Common myeloid progenitor, CD34-positive (primary cell): ENCODE measurements at regions not wholly inside any gene's neighbourhood (a gene's known extent, or its start where the extent isn't known, plus 50 kb on each side); places are given as distances from the start of the nearest gene placed in this dataset.

Source experiments
- CTCF ChIA-PET: fragments of 350-600 bp; sonication (Branson Sonifier 250); formaldehyde crosslinking; loops from one replicate; lab custom pipeline; 2021; ENCODE audit warnings: antibody characterized with exemption; lab: Charles Lee
- POLR2A ChIA-PET: fragments of 350-600 bp; sonication (Branson Sonifier 250); formaldehyde crosslinking; loops from one replicate; lab custom pipeline; 2021; ENCODE audit warnings: antibody characterized with exemption; lab: Charles Lee
- DNase-seq, 3 donors: peaks; one replicate each; pipeline versions ENCODE4 v3.0.0 to v3.0.0-alpha.2; 2013
- H3K27ac ChIP-seq, 2 experiments: 1 replicate in 1 of 2; 2 replicates in 1 of 2; pipeline ENCODE4 v1.7.0; 2013; ENCODE audit warnings: inconsistent platforms in 2 of 2, low read length in 2 of 2, mild to moderate bottlenecking in 2 of 2, low read depth in 1 of 2, moderate library complexity in 1 of 2; ENCODE audit not compliant: severe bottlenecking in 2 of 2, insufficient read depth in 1 of 2, poor library complexity in 1 of 2
- H3K27me3 ChIP-seq, 5 experiments: replicated peaks in 2 of 5; 1 replicate in 3 of 5; 2 replicates in 2 of 5; pipeline versions ENCODE4 v1.6.1 to v1.7.0; 2013; ENCODE audit warnings: low read length in 4 of 5, mild to moderate bottlenecking in 2 of 5, moderate library complexity in 2 of 5, inconsistent platforms in 1 of 5; ENCODE audit not compliant: insufficient read depth in 5 of 5, control insufficient read depth in 4 of 5
- H3K36me3 ChIP-seq, 4 experiments: 1 replicate in 2 of 4; 2 replicates in 2 of 4; pipeline versions ENCODE4 v1.6.1 to v1.7.0; 2013; ENCODE audit warnings: low read length in 3 of 4, control low read depth in 1 of 4, mild to moderate bottlenecking in 1 of 4; ENCODE audit not compliant: control insufficient read depth in 4 of 4, insufficient read depth in 4 of 4
- H3K4me1 ChIP-seq, 4 experiments: 1 replicate in 3 of 4; 2 replicates in 1 of 4; pipeline versions ENCODE4 v1.6.1 to v1.7.1; 2013; ENCODE audit warnings: low read length in 3 of 4, mild to moderate bottlenecking in 3 of 4, control low read depth in 1 of 4, inconsistent platforms in 1 of 4, moderate library complexity in 1 of 4; ENCODE audit not compliant: control insufficient read depth in 4 of 4, insufficient read depth in 4 of 4; ENCODE audit errors: control extremely low read depth in 1 of 4
- H3K4me3 ChIP-seq, 7 experiments: 1 replicate in 4 of 7; 2 replicates in 3 of 7; pipeline versions ENCODE4 v1.5.1 to v1.7.0; 2013; ENCODE audit warnings: mild to moderate bottlenecking in 7 of 7, low read length in 6 of 7, moderate library complexity in 6 of 7, inconsistent platforms in 2 of 7, low read depth in 2 of 7, control low read depth in 1 of 7; ENCODE audit not compliant: insufficient read depth in 4 of 7, control insufficient read depth in 1 of 7; ENCODE audit errors: extremely low read depth in 1 of 7
- H3K9me3 ChIP-seq, 5 experiments: 1 replicate in 4 of 5; 2 replicates in 1 of 5; pipeline versions ENCODE4 v1.6.1 to v1.7.1; 2013; ENCODE audit warnings: low read length in 4 of 5, mild to moderate bottlenecking in 2 of 5, inconsistent platforms in 1 of 5, low read depth in 1 of 5, moderate library complexity in 1 of 5; ENCODE audit not compliant: control insufficient read depth in 4 of 5, insufficient read depth in 2 of 5; ENCODE audit errors: control extremely low read depth in 1 of 5
- WGBS: methylation state at CpG from one replicate; pipeline ENCODE4 v1.1.5; 2013; ENCODE audit not compliant: insufficient coverage; 5-methylcytosine and 5-hydroxymethylcytosine counted together

- ChIA-PET POLR2A (no interaction called here), CTCF (no interaction called here)
- Histone ChIP-seq H3K27me3 (no peaks in the 10 kb centered on the region), H3K36me3 (no peaks in the 10 kb centered on the region), H3K9me3 (no peaks in the 10 kb centered on the region), H3K4me3 (no peak overlapping the region), H3K27ac (no peak overlapping the region), H3K4me1 (no peaks in the 10 kb centered on the region)
- 89% methylated on average over 2 of the region's 3 CpGs for WGBS
- DNase-seq = no peak
Measured at GRCh38 chr9:106613250-106613737, 249.7 kb upstream of the ZNF462 start.

- Histone ChIP-seq H3K4me3 (no peak overlapping the region), H3K27ac (no peak overlapping the region), H3K27me3 (no peaks in the 10 kb centered on the region), H3K4me1 (no peaks in the 10 kb centered on the region), H3K9me3 (no peaks in the 10 kb centered on the region), H3K36me3 (no peaks in the 10 kb centered on the region)
- CTCF ChIA-PET = interaction anchor here (0.6 kb wide), 1 partner anchor 771 kb away, joined by 3 read pairs; no protein-coding TSS in a partner anchor
- no peak for DNase-seq
- 96% methylated on average over 3 of the region's 7 CpGs for WGBS
- POLR2A ChIA-PET = no interaction called here
Measured at GRCh38 chr9:106615118-106615889, 247.7 kb upstream of the ZNF462 start.

- POLR2A ChIA-PET = no interaction called here
- Histone ChIP-seq H3K9me3 (no peaks in the 10 kb centered on the region), H3K27ac (no peak overlapping the region), H3K4me1 (no peaks in the 10 kb centered on the region), H3K27me3 (no peaks in the 10 kb centered on the region), H3K4me3 (no peak overlapping the region), H3K36me3 (no peaks in the 10 kb centered on the region)
- WGBS = 99% methylated on average over 6 of the region's 6 CpGs
- DNase-seq = no peak
- CTCF ChIA-PET = no interaction called here
Measured at GRCh38 chr9:106616026-106616425, 246.9 kb upstream of the ZNF462 start.

GRCh38 chr9:106616851-106617345, 246.1 kb upstream of the ZNF462 start:
- POLR2A ChIA-PET = no interaction called here
- no peaks in the 10 kb centered on the region for H3K9me3 ChIP-seq
- DNase-seq = no peak
- H3K36me3 ChIP-seq = no peaks in the 10 kb centered on the region
- H3K27me3 ChIP-seq = no peaks in the 10 kb centered on the region
- CTCF ChIA-PET = no interaction called here
- no peaks in the 10 kb centered on the region for H3K4me1 ChIP-seq
- no peak overlapping the region for H3K27ac ChIP-seq
- H3K4me3 ChIP-seq = no peak overlapping the region
- WGBS = 97% methylated on average over 6 of the region's 7 CpGs

GRCh38 chr9:106619211-106619610, 243.8 kb upstream of the ZNF462 start:
- Histone ChIP-seq H3K4me3 (no peak overlapping the region), H3K9me3 (no peaks in the 10 kb centered on the region), H3K27ac (no peak overlapping the region), H3K4me1 (no peaks in the 10 kb centered on the region), H3K27me3 (no peaks in the 10 kb centered on the region), H3K36me3 (no peaks in the 10 kb centered on the region)
- no CpG with 5 or more reads among the region's 1 CpG for WGBS
- DNase-seq = no peak
- CTCF ChIA-PET = no interaction called here
- POLR2A ChIA-PET = no interaction called here

- CTCF ChIA-PET = no interaction called here
- WGBS = no CpG with 5 or more reads among the region's 2 CpGs
- no peak overlapping the region for H3K27ac ChIP-seq
Measured at GRCh38 chr9:106620081-106620480, 242.9 kb upstream of the ZNF462 start.

GRCh38 chr9:106620866-106621265, 242.1 kb upstream of the ZNF462 start:
- Histone ChIP-seq H3K4me1 (peaks cover 0 to 7% (median under 1%) of the 10 kb centered on the region in 4 experiments), H3K4me3 (no peak overlapping the region), H3K27ac (no peak overlapping the region), H3K36me3 (no peaks in the 10 kb centered on the region), H3K27me3 (no peaks in the 10 kb centered on the region), H3K9me3 (no peaks in the 10 kb centered on the region)
- DNase-seq = no peak
- 100% methylated on average over 2 of the region's 4 CpGs for WGBS
- ChIA-PET POLR2A (no interaction called here), CTCF (no interaction called here)

More at GRCh38 chr9:106620081-106620480, 242.9 kb upstream of the ZNF462 start:
- Histone ChIP-seq H3K4me3 (no peak overlapping the region), H3K4me1 (peaks cover 0 to under 1% (median 0%) of the 10 kb centered on the region in 4 experiments), H3K9me3 (no peaks in the 10 kb centered on the region), H3K36me3 (no peaks in the 10 kb centered on the region), H3K27me3 (no peaks in the 10 kb centered on the region)
- POLR2A ChIA-PET = no interaction called here
- DNase-seq = no peak
